HEK293T (cell line): ENCODE measurements at regions not wholly inside any gene's neighbourhood (a gene's known extent, or its start where the extent isn't known, plus 50 kb on each side); places are given as distances from the start of the nearest gene placed in this dataset.

Experiments used
- ARNT ChIP-seq: fragments of 450-650 bp; IDR thresholded peaks from 2 replicates; pipeline ENCODE4 v1.6.1; 2017; ENCODE audit warnings: mild to moderate bottlenecking
- BHLHE40 ChIP-seq: fragments of 450-650 bp; IDR thresholded peaks from 2 replicates; pipeline ENCODE4 v1.6.1; 2016; ENCODE audit warnings: mild to moderate bottlenecking, moderate library complexity, borderline replicate concordance
- ELF4 ChIP-seq: fragments of 450-650 bp; IDR thresholded peaks from 2 replicates; pipeline ENCODE4 v1.6.1; 2017; ENCODE audit warnings: antibody characterized with exemption
- FOXA1 ChIP-seq: fragments of 450-650 bp; IDR thresholded peaks from 2 replicates; pipeline ENCODE4 v1.6.1; 2016; ENCODE audit warnings: mild to moderate bottlenecking
- FOXK2 ChIP-seq: fragments of 450-650 bp; IDR thresholded peaks from 2 replicates; pipeline ENCODE4 v1.6.1; 2016; ENCODE audit warnings: mild to moderate bottlenecking
- FOXM1 ChIP-seq: fragments of 450-650 bp; IDR thresholded peaks from 2 replicates; pipeline ENCODE4 v1.6.1; 2017; ENCODE audit warnings: mild to moderate bottlenecking, borderline replicate concordance
- HDGF ChIP-seq: fragments of 450-650 bp; IDR thresholded peaks from 2 replicates; pipeline ENCODE4 v1.6.1; 2017; ENCODE audit warnings: antibody characterized with exemption, borderline replicate concordance
- SP1 ChIP-seq: fragments of 450-650 bp; IDR thresholded peaks from 2 replicates; pipeline ENCODE4 v1.6.1; 2017
- SUZ12 ChIP-seq: fragments of 450-650 bp; IDR thresholded peaks from 2 replicates; pipeline ENCODE4 v1.6.1; 2016; ENCODE audit warnings: mild to moderate bottlenecking
- TF ChIP-seq, protein P1 (sequence below): fragments of 450-650 bp; IDR thresholded peaks from 2 replicates; pipeline ENCODE4 v1.6.1; 2016

DNA sequence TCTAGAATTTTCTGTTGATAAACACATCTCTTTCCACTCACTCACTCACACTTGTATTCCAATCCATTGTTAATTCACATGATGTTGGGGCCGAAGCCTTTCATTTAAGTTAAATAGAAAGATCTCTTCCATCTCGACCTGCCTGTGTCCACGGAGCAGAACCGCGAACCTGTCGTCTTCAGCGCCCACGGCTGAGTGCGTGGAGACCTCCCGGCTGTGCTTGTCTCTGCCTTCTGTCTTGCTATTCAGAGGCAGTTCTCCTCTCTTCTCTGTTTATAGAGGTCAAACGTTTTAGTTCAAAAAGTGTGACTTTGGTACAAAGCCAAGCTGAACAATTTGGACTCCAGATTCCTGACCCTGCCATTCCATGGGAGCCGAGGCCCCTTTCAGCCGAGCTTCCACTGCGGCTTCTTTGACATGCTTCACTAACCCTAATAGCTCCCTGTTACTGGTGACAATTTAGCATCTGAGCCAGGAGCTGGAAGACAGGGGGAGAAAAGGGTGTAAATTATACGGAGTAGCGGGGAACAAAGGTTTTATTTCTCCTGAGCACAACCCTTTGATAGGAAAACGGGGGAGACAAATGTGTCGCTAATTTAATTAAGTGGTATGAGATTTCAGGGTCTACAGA is 314.4 kb upstream of the IRX4 start:
- no peak for TF ChIP-seq SUZ12
- no peak for TF ChIP-seq FOXM1
- TF ChIP-seq, protein P1, sequence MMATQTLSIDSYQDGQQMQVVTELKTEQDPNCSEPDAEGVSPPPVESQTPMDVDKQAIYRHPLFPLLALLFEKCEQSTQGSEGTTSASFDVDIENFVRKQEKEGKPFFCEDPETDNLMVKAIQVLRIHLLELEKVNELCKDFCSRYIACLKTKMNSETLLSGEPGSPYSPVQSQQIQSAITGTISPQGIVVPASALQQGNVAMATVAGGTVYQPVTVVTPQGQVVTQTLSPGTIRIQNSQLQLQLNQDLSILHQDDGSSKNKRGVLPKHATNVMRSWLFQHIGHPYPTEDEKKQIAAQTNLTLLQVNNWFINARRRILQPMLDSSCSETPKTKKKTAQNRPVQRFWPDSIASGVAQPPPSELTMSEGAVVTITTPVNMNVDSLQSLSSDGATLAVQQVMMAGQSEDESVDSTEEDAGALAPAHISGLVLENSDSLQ, result no peak
- TF ChIP-seq FOXK2, result no peak
- TF ChIP-seq ELF4, result no peak
- TF ChIP-seq FOXA1, result no peak
- no peak for TF ChIP-seq ARNT
- TF ChIP-seq SP1, result no peak
- no peak for TF ChIP-seq HDGF
- no peak for TF ChIP-seq BHLHE40
